HEK293T (cell line): ENCODE measurements at regions not wholly inside any gene's neighbourhood (a gene's known extent, or its start where the extent isn't known, plus 50 kb on each side); places are given as distances from the start of the nearest gene placed in this dataset.

Experiments
- CTCF ChIA-PET: fragments of 350-600 bp; formaldehyde crosslinking; extraction: SDS; loops from one replicate; lab custom pipeline; 2021; ENCODE audit warnings: antibody characterized with exemption, inconsistent platforms; lab: Yijun Ruan, JAX
- POLR2A ChIA-PET: fragments of 350-600 bp; formaldehyde crosslinking; extraction: SDS; loops from one replicate; lab custom pipeline; 2020; ENCODE audit warnings: antibody characterized with exemption, inconsistent platforms; lab: Yijun Ruan, JAX
- DNase-seq: peaks from one replicate; pipeline ENCODE4 v3.0.0; 2012; ENCODE audit warnings: mixed read lengths; ENCODE audit errors: extremely low spot score
- ARNT ChIP-seq: fragments of 450-650 bp; IDR thresholded peaks from 2 replicates; pipeline ENCODE4 v1.6.1; 2017; ENCODE audit warnings: mild to moderate bottlenecking
- BHLHE40 ChIP-seq: fragments of 450-650 bp; IDR thresholded peaks from 2 replicates; pipeline ENCODE4 v1.6.1; 2016; ENCODE audit warnings: mild to moderate bottlenecking, moderate library complexity, borderline replicate concordance
- CTBP1 ChIP-seq: fragments of 450-650 bp; IDR thresholded peaks from 2 replicates; pipeline ENCODE4 v1.6.1; 2016; ENCODE audit warnings: borderline replicate concordance
- ELF4 ChIP-seq: fragments of 450-650 bp; IDR thresholded peaks from 2 replicates; pipeline ENCODE4 v1.6.1; 2017; ENCODE audit warnings: antibody characterized with exemption
- FOXA1 ChIP-seq: fragments of 450-650 bp; IDR thresholded peaks from 2 replicates; pipeline ENCODE4 v1.6.1; 2016; ENCODE audit warnings: mild to moderate bottlenecking
- FOXK2 ChIP-seq: fragments of 450-650 bp; IDR thresholded peaks from 2 replicates; pipeline ENCODE4 v1.6.1; 2016; ENCODE audit warnings: mild to moderate bottlenecking
- FOXM1 ChIP-seq: fragments of 450-650 bp; IDR thresholded peaks from 2 replicates; pipeline ENCODE4 v1.6.1; 2017; ENCODE audit warnings: mild to moderate bottlenecking, borderline replicate concordance
- HDGF ChIP-seq: fragments of 450-650 bp; IDR thresholded peaks from 2 replicates; pipeline ENCODE4 v1.6.1; 2017; ENCODE audit warnings: antibody characterized with exemption, borderline replicate concordance
- L3MBTL2 ChIP-seq: fragments of 450-650 bp; conservative IDR thresholded peaks from 2 replicates; pipeline ENCODE4 v1.6.1; 2016; ENCODE audit warnings: mild to moderate bottlenecking
- LEF1 ChIP-seq: fragments of 450-650 bp; IDR thresholded peaks from 2 replicates; pipeline ENCODE4 v1.6.1; 2017; ENCODE audit warnings: mild to moderate bottlenecking, borderline replicate concordance
- NFRKB ChIP-seq: fragments of 450-650 bp; IDR thresholded peaks from 2 replicates; pipeline ENCODE4 v1.6.1; 2016; ENCODE audit warnings: mild to moderate bottlenecking, moderate library complexity
- PKNOX1 ChIP-seq: fragments of 450-650 bp; IDR thresholded peaks from 2 replicates; pipeline ENCODE4 v1.6.1; 2016
- SP1 ChIP-seq: fragments of 450-650 bp; IDR thresholded peaks from 2 replicates; pipeline ENCODE4 v1.6.1; 2017
- SUZ12 ChIP-seq: fragments of 450-650 bp; IDR thresholded peaks from 2 replicates; pipeline ENCODE4 v1.6.1; 2016; ENCODE audit warnings: mild to moderate bottlenecking
- TARDBP ChIP-seq: fragments of 450-650 bp; IDR thresholded peaks from 2 replicates; pipeline ENCODE4 v1.6.1; 2016
- ZNF384 ChIP-seq: fragments of 450-650 bp; IDR thresholded peaks from 2 replicates; pipeline ENCODE4 v1.6.1; 2016

- ChIA-PET POLR2A (no interaction called here), CTCF (no interaction called here)
- DNase-seq, result no peak
- TF ChIP-seq HDGF, result no peak
- no peak for TF ChIP-seq TARDBP
- no peak for TF ChIP-seq PKNOX1
- TF ChIP-seq FOXA1, result no peak
- TF ChIP-seq LEF1, result no peak
- no peak for TF ChIP-seq L3MBTL2
- TF ChIP-seq NFRKB, result no peak
- no peak for TF ChIP-seq FOXK2
- no peak for TF ChIP-seq SP1
- no peak for TF ChIP-seq SUZ12
- no peak for TF ChIP-seq ARNT
- no peak for TF ChIP-seq FOXM1
- TF ChIP-seq ELF4, result no peak
- TF ChIP-seq CTBP1, result no peak
- TF ChIP-seq BHLHE40, result no peak
- TF ChIP-seq ZNF384, result no peak
Observed at GRCh38 chr3:26078539-26078938, 288.6 kb downstream of the OXSM start.

- TF ChIP-seq BHLHE40 (no peak), NFRKB (no peak), ZNF384 (no peak), SP1 (no peak), ELF4 (no peak), FOXK2 (no peak), ARNT (no peak), SUZ12 (no peak), CTBP1 (no peak), FOXA1 (no peak), HDGF (no peak), L3MBTL2 (no peak), PKNOX1 (no peak), LEF1 (no peak), TARDBP (no peak)
- CTCF ChIA-PET, result no interaction called here
- POLR2A ChIA-PET, result no interaction called here
- DNase-seq, result no peak
Observed at GRCh38 chr3:26081166-26081565, 291.3 kb downstream of the OXSM start.

- POLR2A ChIA-PET, result no interaction called here
Observed at GRCh38 chr3:26081806-26082205, 291.9 kb downstream of the OXSM start.

GRCh38 chr3:26082911-26083310 lies 293.0 kb downstream of the OXSM start:
- DNase-seq, result no peak
- CTCF ChIA-PET, result no interaction called here
- POLR2A ChIA-PET, result no interaction called here
- no peak for TF ChIP-seq FOXA1
- no peak for TF ChIP-seq ZNF384

More at GRCh38 chr3:26081806-26082205, 291.9 kb downstream of the OXSM start:
- no peak for DNase-seq
- CTCF ChIA-PET, result no interaction called here
- TF ChIP-seq FOXA1, result no peak
- TF ChIP-seq ZNF384, result no peak
- TF ChIP-seq FOXM1, result no peak
- TF ChIP-seq FOXK2, result no peak
- no peak for TF ChIP-seq PKNOX1
- no peak for TF ChIP-seq SUZ12
- no peak for TF ChIP-seq TARDBP
- no peak for TF ChIP-seq HDGF
- no peak for TF ChIP-seq SP1
- no peak for TF ChIP-seq NFRKB

GRCh38 chr3:26084629-26085028 lies 294.7 kb downstream of the OXSM start:
- CTCF ChIA-PET, result no interaction called here
- POLR2A ChIA-PET, result no interaction called here

More at GRCh38 chr3:26084629-26085028, 294.7 kb downstream of the OXSM start:
- TF ChIP-seq SUZ12, result no peak
- no peak for TF ChIP-seq CTBP1
- no peak for TF ChIP-seq FOXA1
- TF ChIP-seq BHLHE40, result no peak
- no peak for TF ChIP-seq FOXK2
- no peak for TF ChIP-seq FOXM1
- no peak for TF ChIP-seq NFRKB
- no peak for TF ChIP-seq SP1
- TF ChIP-seq L3MBTL2, result no peak
- TF ChIP-seq ELF4, result no peak
- TF ChIP-seq ZNF384, result no peak
- no peak for TF ChIP-seq PKNOX1
- no peak for TF ChIP-seq ARNT
- TF ChIP-seq HDGF, result no peak
- no peak for DNase-seq
